HUES48 (cell line): ENCODE measurements at regions not wholly inside any gene's neighbourhood (a gene's known extent, or its start where the extent isn't known, plus 50 kb on each side); places are given as distances from the start of the nearest gene placed in this dataset.
"Not testable (repeated sequence)": the region's sequence is repeated elsewhere in the genome, so short reads cannot be mapped to it uniquely, and the experiment has no call there.

Experiments used
- H3K27ac ChIP-seq: one replicate; pipeline ENCODE4 v1.7.0; 2013; ENCODE audit warnings: low read depth, low read length, inconsistent platforms
- H3K27me3 ChIP-seq: 2 replicates; pipeline ENCODE4 v1.6.1; 2013; ENCODE audit warnings: mild to moderate bottlenecking, low read length; ENCODE audit not compliant: control insufficient read depth, insufficient read depth
- H3K36me3 ChIP-seq: 2 replicates; pipeline ENCODE4 v1.6.1; 2013; ENCODE audit warnings: low read length; ENCODE audit not compliant: control insufficient read depth, insufficient read depth
- H3K4me1 ChIP-seq: 2 replicates; pipeline ENCODE4 v1.6.1; 2013; ENCODE audit warnings: mild to moderate bottlenecking, low read length; ENCODE audit not compliant: control insufficient read depth, insufficient read depth
- H3K4me3 ChIP-seq: 2 replicates; pipeline ENCODE4 v1.5.1; 2013; ENCODE audit warnings: mild to moderate bottlenecking, low read depth, low read length
- H3K9ac ChIP-seq: 2 replicates; pipeline ENCODE4 v1.6.1; 2013; ENCODE audit warnings: mild to moderate bottlenecking, low read depth, low read length, moderate library complexity
- H3K9me3 ChIP-seq: 2 replicates; pipeline ENCODE4 v1.6.1; 2013; ENCODE audit warnings: low read length; ENCODE audit not compliant: control insufficient read depth, insufficient read depth

- H3K36me3 ChIP-seq, H3K9ac ChIP-seq, H3K27me3 ChIP-seq, H3K4me3 ChIP-seq, H3K9me3 ChIP-seq, H3K4me1 ChIP-seq, H3K27ac ChIP-seq: not testable (repeated sequence)
Measured at GRCh38 chr1:149211757-149212420, 108.5 kb upstream of the NBPF9 start.

- not testable (repeated sequence) for H3K4me1 ChIP-seq, H3K27ac ChIP-seq, H3K36me3 ChIP-seq, H3K27me3 ChIP-seq, H3K4me3 ChIP-seq, H3K9me3 ChIP-seq, H3K9ac ChIP-seq
Measured at GRCh38 chr1:149212946-149213345, 109.6 kb upstream of the NBPF9 start.

- H3K27ac ChIP-seq, H3K36me3 ChIP-seq, H3K9ac ChIP-seq, H3K27me3 ChIP-seq, H3K4me1 ChIP-seq, H3K4me3 ChIP-seq, H3K9me3 ChIP-seq: not testable (repeated sequence)
Measured at GRCh38 chr1:149213673-149214072, 110.3 kb upstream of the NBPF9 start.

- not testable (repeated sequence) for H3K9me3 ChIP-seq, H3K27ac ChIP-seq, H3K9ac ChIP-seq, H3K27me3 ChIP-seq, H3K4me3 ChIP-seq, H3K4me1 ChIP-seq, H3K36me3 ChIP-seq
Measured at GRCh38 chr1:149218080-149218988, 115.0 kb upstream of the NBPF9 start.

- not testable (repeated sequence) for H3K4me1 ChIP-seq, H3K9me3 ChIP-seq, H3K4me3 ChIP-seq, H3K9ac ChIP-seq, H3K27ac ChIP-seq, H3K36me3 ChIP-seq, H3K27me3 ChIP-seq
Measured at GRCh38 chr1:149219539-149219938, 116.2 kb upstream of the NBPF9 start.

GRCh38 chr1:149220463-149221074 is 117.2 kb upstream of the NBPF9 start:
- H3K9ac ChIP-seq, H3K4me1 ChIP-seq, H3K27me3 ChIP-seq, H3K36me3 ChIP-seq, H3K27ac ChIP-seq, H3K9me3 ChIP-seq, H3K4me3 ChIP-seq: not testable (repeated sequence)

- H3K4me3 ChIP-seq, H3K4me1 ChIP-seq, H3K9me3 ChIP-seq, H3K27me3 ChIP-seq, H3K9ac ChIP-seq, H3K36me3 ChIP-seq: not testable (repeated sequence)
- peak overlapping the region; percentile 66 for H3K27ac ChIP-seq
Measured at GRCh38 chr1:149227933-149228665, 124.7 kb upstream of the NBPF9 start.

- H3K4me3 ChIP-seq, H3K9me3 ChIP-seq, H3K9ac ChIP-seq, H3K4me1 ChIP-seq, H3K36me3 ChIP-seq, H3K27me3 ChIP-seq: not testable (repeated sequence)
- peak overlapping the region; percentile 66 for H3K27ac ChIP-seq
Measured at GRCh38 chr1:149228672-149229585, 125.6 kb upstream of the NBPF9 start.

- H3K27me3 ChIP-seq, H3K4me3 ChIP-seq, H3K9me3 ChIP-seq, H3K9ac ChIP-seq, H3K4me1 ChIP-seq, H3K27ac ChIP-seq, H3K36me3 ChIP-seq: not testable (repeated sequence)
Measured at GRCh38 chr1:149229813-149230212, 126.5 kb upstream of the NBPF9 start.
